ENCODE measurements at regions not wholly inside any gene's neighbourhood (a gene's known extent, or its start where the extent isn't known, plus 50 kb on each side); places are given as distances from the start of the nearest gene placed in this dataset.

DNA sequence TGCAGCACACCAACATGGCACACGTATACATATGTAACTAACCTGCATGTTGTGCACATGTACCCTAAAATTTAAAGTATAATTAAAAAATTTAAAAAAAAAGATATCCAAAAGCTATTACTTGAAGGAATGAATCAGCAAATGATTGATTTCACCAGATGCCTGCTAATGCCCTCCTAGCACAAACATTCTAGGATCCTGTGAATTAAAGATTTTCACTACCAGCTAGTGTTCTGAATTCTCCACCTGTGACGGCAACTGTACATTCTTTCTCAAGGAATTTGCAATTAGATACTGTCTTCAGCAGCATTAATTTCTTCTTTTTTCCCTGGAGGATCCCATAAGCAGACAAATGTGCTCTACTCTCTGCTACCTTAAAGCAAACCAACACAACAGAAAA is 694.9 kb downstream of the NTRK3 start:
- H3K18ac ChIP-seq (ENCODE audit: extremely low read depth, low read length): no peak overlapping the region
- POLR2A ChIA-PET (ENCODE audit: partially characterized antibody): no interaction called here
- no peak overlapping the region for H4K5ac ChIP-seq (ENCODE audit: insufficient read length, low read depth, low read length)
- FAIRE-seq: no peak
- H3K79me2 ChIP-seq (ENCODE audit: control insufficient read depth in 1 of 2, insufficient read depth in 2 of 2, low read length in 2 of 2): no peaks in the 10 kb centered on the region
- no peaks in the 10 kb centered on the region for H3K9me3 ChIP-seq (ENCODE audit: insufficient read depth in 2 of 2, low read depth in 1 of 2, low read length in 1 of 2)
- no peak overlapping the region for H3K27ac ChIP-seq (ENCODE audit: low read depth, low read length)
- no peak overlapping the region for H2BK20ac ChIP-seq (ENCODE audit: low read length)
- no peak overlapping the region for H4K91ac ChIP-seq (replicated peaks; ENCODE audit: insufficient read length, low read length)
- no peaks in the 10 kb centered on the region for H3K36me3 ChIP-seq (ENCODE audit: control insufficient read depth in 2 of 4, insufficient read depth in 4 of 4, low read length in 3 of 4)
- H3K23me2 ChIP-seq (ENCODE audit: low read depth, low read length): no peaks in the 10 kb centered on the region
- no peak for DNase-seq (ENCODE audit: low read depth in 1 of 2, low spot score in 2 of 2)
- H4K8ac ChIP-seq (ENCODE audit: extremely low read depth, insufficient read depth, low read length): no peak overlapping the region
- H2BK12ac ChIP-seq (ENCODE audit: low read depth, low read length): no peak overlapping the region
- no peak overlapping the region for H2AFZ ChIP-seq (ENCODE audit: low read length)
- no peaks in the 10 kb centered on the region for H3K27me3 ChIP-seq (replicated peaks in 1 of 4; ENCODE audit: control insufficient read depth in 3 of 4, extremely low read depth in 1 of 4, insufficient read depth in 3 of 4, low read length in 3 of 4)
- no peak overlapping the region for H2BK120ac ChIP-seq (replicated peaks; ENCODE audit: low read depth, low read length)
- H3K4me2 ChIP-seq (ENCODE audit: insufficient read depth in 1 of 2, low read depth in 2 of 2, low read length in 2 of 2): no peak overlapping the region
- H4K20me1 ChIP-seq (replicated peaks in 1 of 2; ENCODE audit: control insufficient read depth in 1 of 2, insufficient read depth in 2 of 2, low read length in 2 of 2): no peaks in the 10 kb centered on the region
- H3K9ac ChIP-seq (replicated peaks in 1 of 4; ENCODE audit: extremely low read depth in 1 of 4, low read depth in 3 of 4, low read length in 3 of 4): no peak overlapping the region
- H3K4me1 ChIP-seq (replicated peaks in 1 of 4; ENCODE audit: control insufficient read depth in 3 of 4, insufficient read depth in 4 of 4, low read length in 3 of 4): no peaks in the 10 kb centered on the region
- CTCF ChIA-PET (ENCODE audit: partially characterized antibody): interaction anchor here (0.6 kb wide), 1 partner anchor 370 kb away, joined by 4 read pairs; no protein-coding TSS in a partner anchor
- 89% methylated on average over 2 of the region's 2 CpGs; no CpG with 5 or more reads in 1 of the 2 experiments for WGBS, 2 experiments (ENCODE audit: extremely low coverage in 1 of 2, insufficient coverage in 1 of 2, insufficient read length in 1 of 2, insufficient replicate concordance in 2 of 2, low coverage in 1 of 2, low lambda C conversion rate in 2 of 2, missing lambda C conversion rate in 1 of 2)
- no peak overlapping the region for H2BK5ac ChIP-seq (ENCODE audit: low read depth, low read length)
- no peak overlapping the region for H3K14ac ChIP-seq (ENCODE audit: insufficient read length)
- H3K4ac ChIP-seq (replicated peaks; ENCODE audit: insufficient read length, low read depth, low read length): no peak overlapping the region
- no peak for TF ChIP-seq BRCA1 (IDR thresholded peaks at IDR 0.05; ENCODE audit: low read depth, low read length)
- no peak for TF ChIP-seq CTBP2 (IDR thresholded peaks at IDR 0.05; ENCODE audit: borderline replicate concordance, insufficient read depth, insufficient read length, low read length)
- no peak for TF ChIP-seq CEBPB (IDR thresholded peaks at IDR 0.05; ENCODE audit: low read depth, low read length)
- TF ChIP-seq TEAD4 (IDR thresholded peaks at IDR 0.05; ENCODE audit: low read depth, low read length): no peak
- TF ChIP-seq POLR2AphosphoS5 (IDR thresholded peaks at IDR 0.05; ENCODE audit: low read depth, low read length): no peak
- no peaks in the 10 kb centered on the region for H3K79me1 ChIP-seq (ENCODE audit: low read depth, low read length)
- no peak overlapping the region for H3K56ac ChIP-seq (replicated peaks; ENCODE audit: insufficient read length, low read depth, low read length)
- no peak overlapping the region for H2BK15ac ChIP-seq (ENCODE audit: low read length)
- no peak overlapping the region for H2AK5ac ChIP-seq (ENCODE audit: low read depth, low read length)
- no peak overlapping the region for H3K4me3 ChIP-seq (ENCODE audit: extremely low read depth in 1 of 4, insufficient read depth in 2 of 4, low read depth in 3 of 4, low read length in 4 of 4)
- no peak overlapping the region for H3K23ac ChIP-seq (ENCODE audit: insufficient read length)
